ENCODE measurements at regions not wholly inside any gene's neighbourhood (a gene's known extent, or its start where the extent isn't known, plus 50 kb on each side); places are given as distances from the start of the nearest gene placed in this dataset.

- Histone ChIP-seq H3K4me1 (ENCODE audit: insufficient read depth, insufficient read length) (no peaks in the 10 kb centered on the region), H3K9me3 (ENCODE audit: insufficient read depth, low read length) (no peaks in the 10 kb centered on the region; the same call in 1 of the 2 replicates), H3K36me3 (ENCODE audit: insufficient read depth, insufficient read length, low read length) (no peaks in the 10 kb centered on the region), H3K27me3 (ENCODE audit: insufficient read depth, insufficient read length) (no peaks in the 10 kb centered on the region), H3K4me3 (ENCODE audit: insufficient read length, low read depth) (no peak overlapping the region), H3K9ac (ENCODE audit: insufficient read length, low read depth) (no peak overlapping the region)
- TF ChIP-seq YY1 (IDR thresholded peaks at IDR 0.05; ENCODE audit: insufficient read depth, insufficient read length) (no peak), ZNF274 (IDR thresholded peaks at IDR 0.05; ENCODE audit: low read depth, low read length) (no peak), SUZ12 (IDR thresholded peaks at IDR 0.05; ENCODE audit: extremely low read depth, insufficient read depth, insufficient read length) (no peak)
- DNase-seq (ENCODE audit: low read depth, low spot score) = peak; percentile 23
Observed at GRCh38 chr11:111194860-111195568, 50.5 kb upstream of the POU2AF2 start.

DNA sequence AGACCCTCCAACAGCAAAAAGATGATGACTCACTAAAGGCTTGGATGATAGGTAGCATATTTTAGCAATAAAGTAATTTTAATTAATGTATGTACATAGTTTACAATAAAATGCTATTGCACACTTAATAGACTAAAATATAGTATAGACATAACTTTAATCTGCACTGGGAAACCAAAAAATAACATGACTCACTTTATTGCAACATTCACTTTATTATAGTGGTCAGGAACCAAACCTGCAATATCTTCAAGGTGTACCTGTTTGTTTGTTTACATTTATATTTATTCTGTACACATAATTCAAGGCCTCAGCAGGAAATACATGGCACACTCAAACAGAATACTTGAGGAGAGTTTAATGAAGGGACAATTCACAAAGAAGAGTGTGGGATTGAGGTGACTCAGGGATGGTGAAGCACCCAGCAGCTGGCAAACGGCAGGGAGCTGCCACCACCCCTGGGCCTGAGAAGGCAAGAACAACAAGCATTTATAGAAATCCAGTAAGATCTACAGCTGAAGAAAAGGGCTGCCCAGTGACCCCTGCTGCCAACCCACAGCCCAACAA lies 51.5 kb upstream of the POU2AF2 start:
- Histone ChIP-seq H3K36me3 (ENCODE audit: insufficient read depth, insufficient read length, low read length) (no peaks in the 10 kb centered on the region), H3K27me3 (ENCODE audit: insufficient read depth, insufficient read length) (no peaks in the 10 kb centered on the region), H3K9me3 (ENCODE audit: insufficient read depth, low read length) (no peaks in the 10 kb centered on the region; the same call in 1 of the 2 replicates), H3K4me1 (ENCODE audit: insufficient read depth, insufficient read length) (no peaks in the 10 kb centered on the region), H3K9ac (ENCODE audit: insufficient read length, low read depth) (no peak overlapping the region), H3K4me3 (ENCODE audit: insufficient read length, low read depth) (no peak overlapping the region)
- DNase-seq (ENCODE audit: low read depth, low spot score) = no peak
- TF ChIP-seq YY1 (IDR thresholded peaks at IDR 0.05; ENCODE audit: insufficient read depth, insufficient read length) (no peak), ZNF274 (IDR thresholded peaks at IDR 0.05; ENCODE audit: low read depth, low read length) (no peak), SUZ12 (IDR thresholded peaks at IDR 0.05; ENCODE audit: extremely low read depth, insufficient read depth, insufficient read length) (no peak)

DNA sequence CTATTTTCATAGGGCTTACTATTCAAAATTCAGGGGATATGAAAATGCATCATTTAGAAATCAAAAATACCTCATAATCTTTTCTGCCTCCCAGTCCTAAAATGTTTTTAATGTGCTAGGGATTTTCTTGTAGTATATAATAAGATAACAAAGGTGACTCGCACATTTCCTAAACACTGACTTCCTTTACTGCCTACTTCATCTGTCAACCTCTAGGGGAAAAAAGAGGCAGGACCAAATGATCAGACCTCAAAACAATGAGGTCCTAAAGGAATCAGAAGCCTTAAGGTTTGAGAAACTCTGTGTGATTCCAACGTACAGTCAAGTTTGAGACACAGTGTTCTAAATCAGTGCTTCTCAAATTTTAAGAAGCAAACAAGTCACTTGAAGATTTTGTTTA lies 56.1 kb upstream of the POU2AF2 start:
- H3K4me3 ChIP-seq (ENCODE audit: insufficient read length, low read depth) = no peak overlapping the region
- DNase-seq (ENCODE audit: low read depth, low spot score) = no peak
- peaks cover 1% of the 10 kb centered on the region for H3K9me3 ChIP-seq (ENCODE audit: insufficient read depth, low read length)
- TF ChIP-seq SUZ12 (IDR thresholded peaks at IDR 0.05; ENCODE audit: extremely low read depth, insufficient read depth, insufficient read length) (no peak), ZNF274 (IDR thresholded peaks at IDR 0.05; ENCODE audit: low read depth, low read length) (no peak)
- H3K36me3 ChIP-seq (ENCODE audit: insufficient read depth, insufficient read length, low read length) = no peaks in the 10 kb centered on the region
- H3K9ac ChIP-seq (ENCODE audit: insufficient read length, low read depth) = no peak overlapping the region
- no peaks in the 10 kb centered on the region for H3K4me1 ChIP-seq (ENCODE audit: insufficient read depth, insufficient read length)
- no peaks in the 10 kb centered on the region for H3K27me3 ChIP-seq (ENCODE audit: insufficient read depth, insufficient read length)

DNA sequence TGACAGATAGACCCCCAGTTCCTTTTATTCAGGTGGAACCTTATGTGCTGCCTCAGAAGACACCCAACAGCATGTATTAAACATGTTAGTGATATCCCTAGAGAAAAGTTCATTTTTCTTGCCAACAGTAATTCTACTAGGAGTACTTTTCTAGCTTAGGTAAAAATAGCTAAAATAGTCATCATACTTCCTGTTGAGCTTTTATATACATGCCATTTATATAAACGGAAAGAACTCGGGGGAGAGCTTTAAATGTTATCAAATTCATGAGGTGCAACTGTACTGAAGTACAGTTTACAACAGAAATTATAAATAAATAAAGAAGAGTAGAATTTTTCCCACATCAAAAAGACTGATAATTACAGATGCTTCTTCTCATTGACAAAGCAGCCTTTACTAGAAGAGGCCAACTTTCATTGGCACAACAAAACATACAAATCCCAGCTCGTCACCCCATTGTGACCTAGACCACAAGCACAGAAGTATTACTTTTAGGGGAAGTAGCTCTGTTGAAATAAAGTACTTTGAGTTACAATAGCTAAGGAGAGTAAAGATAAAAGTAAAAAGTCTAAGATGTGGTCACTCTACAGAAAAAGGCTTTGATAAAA lies 59.1 kb upstream of the POU2AF2 start:
- H3K4me3 ChIP-seq (ENCODE audit: insufficient read length, low read depth) = no peak overlapping the region
- no peaks in the 10 kb centered on the region for H3K4me1 ChIP-seq (ENCODE audit: insufficient read depth, insufficient read length)
- no peak for DNase-seq (ENCODE audit: low read depth, low spot score)
- H3K27me3 ChIP-seq (ENCODE audit: insufficient read depth, insufficient read length) = no peaks in the 10 kb centered on the region
- H3K9me3 ChIP-seq (ENCODE audit: insufficient read depth, low read length) = peaks cover 6% of the 10 kb centered on the region; the same call in 1 of the 2 replicates
- no peak overlapping the region for H3K9ac ChIP-seq (ENCODE audit: insufficient read length, low read depth)
- TF ChIP-seq SUZ12 (IDR thresholded peaks at IDR 0.05; ENCODE audit: extremely low read depth, insufficient read depth, insufficient read length) (no peak), YY1 (IDR thresholded peaks at IDR 0.05; ENCODE audit: insufficient read depth, insufficient read length) (no peak), ZNF274 (IDR thresholded peaks at IDR 0.05; ENCODE audit: low read depth, low read length) (no peak)
- H3K36me3 ChIP-seq (ENCODE audit: insufficient read depth, insufficient read length, low read length) = no peaks in the 10 kb centered on the region

DNA sequence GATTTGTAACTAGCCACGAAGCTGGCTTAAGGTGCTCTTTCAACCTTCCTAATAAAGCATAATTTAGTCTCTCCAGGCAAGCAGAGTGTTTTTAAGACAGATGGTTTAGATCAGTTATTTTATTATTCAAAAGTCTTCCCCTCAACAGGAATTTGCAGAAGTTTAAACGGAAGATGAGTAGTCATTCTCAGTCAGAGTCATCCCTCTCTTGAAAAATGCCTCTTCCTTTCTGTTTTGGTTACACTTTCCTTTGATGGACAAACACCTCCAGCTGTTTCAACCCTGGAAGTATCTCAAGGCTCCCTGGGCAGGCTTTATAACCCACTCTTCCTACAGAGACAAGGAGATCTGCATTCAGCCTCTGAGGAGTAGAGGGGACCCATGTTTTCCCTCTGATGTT lies 60.3 kb upstream of the POU2AF2 start:
- Histone ChIP-seq H3K36me3 (ENCODE audit: insufficient read depth, insufficient read length, low read length) (no peaks in the 10 kb centered on the region), H3K9ac (ENCODE audit: insufficient read length, low read depth) (no peak overlapping the region), H3K9me3 (ENCODE audit: insufficient read depth, low read length) (peaks cover 6% of the 10 kb centered on the region; the same call in 1 of the 2 replicates), H3K4me1 (ENCODE audit: insufficient read depth, insufficient read length) (no peaks in the 10 kb centered on the region), H3K27me3 (ENCODE audit: insufficient read depth, insufficient read length) (no peaks in the 10 kb centered on the region), H3K4me3 (ENCODE audit: insufficient read length, low read depth) (no peak overlapping the region)
- no peak for DNase-seq (ENCODE audit: low read depth, low spot score)
- TF ChIP-seq ZNF274 (IDR thresholded peaks at IDR 0.05; ENCODE audit: low read depth, low read length) (no peak), YY1 (IDR thresholded peaks at IDR 0.05; ENCODE audit: insufficient read depth, insufficient read length) (no peak), SUZ12 (IDR thresholded peaks at IDR 0.05; ENCODE audit: extremely low read depth, insufficient read depth, insufficient read length) (no peak)

DNA sequence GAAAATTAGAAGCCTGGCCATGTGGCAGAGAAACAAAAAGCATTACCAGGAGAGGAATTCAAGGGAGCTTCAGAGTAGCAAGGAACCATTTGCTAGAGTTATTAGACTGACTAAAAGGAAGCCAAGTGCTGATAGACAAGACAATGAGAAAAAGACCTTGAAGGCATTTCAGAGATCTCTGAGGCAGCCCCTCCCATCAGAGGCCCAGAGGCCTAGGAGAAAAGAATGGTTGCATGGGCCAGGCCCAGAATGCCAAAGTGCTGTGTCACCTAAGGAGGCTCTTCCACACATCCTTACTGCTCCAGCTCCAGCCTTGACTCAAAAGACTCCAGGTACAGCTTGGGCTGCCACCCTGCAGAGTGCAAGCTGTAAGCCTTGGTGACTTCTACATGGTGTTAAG lies 61.8 kb upstream of the POU2AF2 start:
- Histone ChIP-seq H3K4me3 (ENCODE audit: insufficient read length, low read depth) (no peak overlapping the region), H3K27me3 (ENCODE audit: insufficient read depth, insufficient read length) (no peaks in the 10 kb centered on the region), H3K36me3 (ENCODE audit: insufficient read depth, insufficient read length, low read length) (no peaks in the 10 kb centered on the region), H3K4me1 (ENCODE audit: insufficient read depth, insufficient read length) (no peaks in the 10 kb centered on the region), H3K9me3 (ENCODE audit: insufficient read depth, low read length) (peaks cover 6% of the 10 kb centered on the region; the same call in 1 of the 2 replicates), H3K9ac (ENCODE audit: insufficient read length, low read depth) (no peak overlapping the region)
- TF ChIP-seq YY1 (IDR thresholded peaks at IDR 0.05; ENCODE audit: insufficient read depth, insufficient read length) = no peak
- no peak for TF ChIP-seq ZNF274 (IDR thresholded peaks at IDR 0.05; ENCODE audit: low read depth, low read length)
- no peak for TF ChIP-seq SUZ12 (IDR thresholded peaks at IDR 0.05; ENCODE audit: extremely low read depth, insufficient read depth, insufficient read length)
- peak; percentile 11 for DNase-seq (ENCODE audit: low read depth, low spot score)

DNA sequence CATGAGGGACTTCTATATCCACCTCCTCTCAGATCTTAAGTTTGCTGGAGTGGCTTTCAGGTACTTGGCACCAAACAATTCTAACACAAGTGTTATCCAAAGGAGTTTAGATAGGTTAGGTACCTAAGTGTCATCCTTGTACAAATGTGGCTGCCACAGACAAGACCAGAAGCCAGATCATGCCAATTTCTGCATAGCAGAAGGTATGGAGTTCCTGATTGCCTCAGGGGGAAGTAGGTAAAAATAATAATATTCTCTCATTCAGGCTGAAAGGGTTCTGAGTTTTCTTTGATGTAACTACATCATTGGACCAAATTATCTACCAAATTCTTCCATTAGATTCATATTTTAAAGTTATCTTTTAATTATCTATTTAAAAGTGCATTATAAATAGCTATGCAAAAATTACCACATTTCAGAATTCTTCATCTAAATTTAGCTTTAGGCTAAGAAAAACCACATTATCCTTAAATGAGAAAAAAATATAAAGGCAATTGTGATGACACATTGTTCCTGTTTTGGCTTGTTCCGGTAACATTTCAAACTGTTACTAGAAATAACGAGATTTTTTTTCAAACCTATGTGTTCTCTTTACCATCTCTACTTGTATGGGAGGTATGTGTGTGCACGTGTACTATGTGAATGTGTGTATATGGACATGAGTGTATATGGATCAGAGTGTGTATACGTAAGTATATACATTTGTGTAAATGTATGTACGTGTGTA lies 66.2 kb upstream of the POU2AF2 start:
- Histone ChIP-seq H3K9me3 (ENCODE audit: insufficient read depth, low read length) (peaks cover 3% of the 10 kb centered on the region; the same call in 1 of the 2 replicates), H3K36me3 (ENCODE audit: insufficient read depth, insufficient read length, low read length) (no peaks in the 10 kb centered on the region), H3K4me1 (ENCODE audit: insufficient read depth, insufficient read length) (no peaks in the 10 kb centered on the region), H3K9ac (ENCODE audit: insufficient read length, low read depth) (no peak overlapping the region), H3K27me3 (ENCODE audit: insufficient read depth, insufficient read length) (no peaks in the 10 kb centered on the region), H3K4me3 (ENCODE audit: insufficient read length, low read depth) (no peak overlapping the region)
- TF ChIP-seq YY1 (IDR thresholded peaks at IDR 0.05; ENCODE audit: insufficient read depth, insufficient read length) (no peak), SUZ12 (IDR thresholded peaks at IDR 0.05; ENCODE audit: extremely low read depth, insufficient read depth, insufficient read length) (no peak), ZNF274 (IDR thresholded peaks at IDR 0.05; ENCODE audit: low read depth, low read length) (no peak)
- no peak for DNase-seq (ENCODE audit: low read depth, low spot score)
